ACC112 (cell line): ENCODE measurements at regions not wholly inside any gene's neighbourhood (a gene's known extent, or its start where the extent isn't known, plus 50 kb on each side); places are given as distances from the start of the nearest gene placed in this dataset.

Experiments
- H2AFZ ChIP-seq: fragments of 200-600 bp; sonication (generic); one replicate; pipeline ENCODE4 v1.6.0; 2017; ENCODE audit warnings: antibody characterized with exemption, low read length; ENCODE audit not compliant: unreplicated experiment
- H3K27ac ChIP-seq: fragments of 200-600 bp; sonication (generic); 2 replicates; pipeline ENCODE4 v1.5.1; 2014; ENCODE audit warnings: low read depth, mild to moderate bottlenecking, antibody characterized with exemption, low read length, moderate library complexity
- H3K27me3 ChIP-seq: fragments of 200-600 bp; sonication (generic); 2 replicates; pipeline ENCODE4 v1.6.1; 2014; ENCODE audit warnings: mild to moderate bottlenecking, antibody characterized with exemption, low read length, moderate library complexity, mixed read lengths; ENCODE audit not compliant: insufficient read depth
- H3K36me3 ChIP-seq: fragments of 200-600 bp; sonication (generic); 2 replicates; pipeline ENCODE4 v1.6.1; 2016; ENCODE audit warnings: mild to moderate bottlenecking, antibody characterized with exemption, low read length, moderate library complexity, mixed read lengths; ENCODE audit not compliant: insufficient read depth
- H3K4me1 ChIP-seq: fragments of 200-600 bp; sonication (generic); one replicate; pipeline ENCODE4 v1.6.1; 2016; ENCODE audit warnings: low read length, mixed read lengths; ENCODE audit not compliant: insufficient read depth, unreplicated experiment, control insufficient read depth
- H3K4me3 ChIP-seq: fragments of 200-600 bp; sonication (generic); 2 replicates; pipeline ENCODE4 v1.5.1; 2014; ENCODE audit warnings: mild to moderate bottlenecking, low read depth, low read length
- H3K79me2 ChIP-seq: fragments of 200-600 bp; sonication (generic); one replicate; pipeline ENCODE4 v1.6.0; 2016; ENCODE audit warnings: low read length; ENCODE audit not compliant: control insufficient read depth, unreplicated experiment, insufficient read depth

DNA sequence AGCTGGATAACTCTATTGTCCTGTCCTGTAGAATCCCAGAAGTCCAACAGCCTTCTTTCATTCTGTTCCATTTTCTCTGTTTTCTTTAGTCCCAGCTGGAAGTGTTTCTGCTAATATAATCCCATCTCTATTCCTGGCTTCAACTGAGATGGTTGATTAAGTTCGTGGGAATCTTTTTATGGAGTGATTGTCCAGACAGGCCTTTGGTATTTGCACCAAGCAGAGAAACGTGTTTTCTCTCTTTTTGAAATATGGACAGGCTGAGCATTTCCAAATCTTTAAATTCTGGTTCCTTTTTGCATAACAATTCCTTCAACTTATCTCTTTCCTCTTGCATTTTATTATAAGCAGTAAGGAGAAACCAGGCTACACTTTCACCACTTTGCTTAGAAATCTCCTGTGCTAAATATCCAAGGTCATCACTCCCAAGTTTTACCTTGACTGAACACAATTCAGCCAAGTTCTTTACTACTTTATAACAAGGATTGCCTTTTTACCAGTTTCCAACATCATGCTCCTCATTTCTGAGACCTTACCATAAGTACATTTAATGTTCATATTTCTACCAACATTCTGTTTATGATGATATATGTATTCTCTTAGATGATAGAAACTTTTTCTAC, 108.8 kb downstream of the ZFP36L2 start:
- H3K27ac ChIP-seq, result no peak overlapping the region
- no peaks in the 10 kb centered on the region for H3K27me3 ChIP-seq
- H3K36me3 ChIP-seq, result 0 out of 2 replicates have a peak, but pooled peaks cover 7% of the 10 kb centered on the region
- peaks cover 6% of the 10 kb centered on the region for H3K4me1 ChIP-seq
- no peak overlapping the region for H2AFZ ChIP-seq
- no peak overlapping the region for H3K4me3 ChIP-seq
- H3K79me2 ChIP-seq, result no peaks in the 10 kb centered on the region

DNA sequence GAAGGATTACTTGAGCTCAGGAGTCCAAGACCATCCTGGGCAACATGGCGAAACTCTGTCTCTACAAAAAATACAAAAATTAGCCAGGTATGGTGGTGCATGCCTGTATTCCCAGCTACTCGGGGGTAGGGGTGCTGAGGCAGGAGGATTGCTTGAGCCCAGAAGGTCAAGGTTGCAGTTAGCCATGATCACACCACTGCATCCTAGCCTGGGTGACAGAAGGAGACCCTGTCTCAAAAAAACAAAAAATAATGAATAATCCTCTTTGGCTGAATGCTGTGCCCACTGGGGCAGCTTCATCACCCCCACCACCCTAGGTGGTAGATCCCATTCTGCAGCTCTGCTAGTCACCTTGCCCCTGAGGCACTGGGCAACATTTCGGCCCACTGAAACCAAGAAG, 109.4 kb downstream of the ZFP36L2 start:
- H2AFZ ChIP-seq, result no peak overlapping the region

DNA sequence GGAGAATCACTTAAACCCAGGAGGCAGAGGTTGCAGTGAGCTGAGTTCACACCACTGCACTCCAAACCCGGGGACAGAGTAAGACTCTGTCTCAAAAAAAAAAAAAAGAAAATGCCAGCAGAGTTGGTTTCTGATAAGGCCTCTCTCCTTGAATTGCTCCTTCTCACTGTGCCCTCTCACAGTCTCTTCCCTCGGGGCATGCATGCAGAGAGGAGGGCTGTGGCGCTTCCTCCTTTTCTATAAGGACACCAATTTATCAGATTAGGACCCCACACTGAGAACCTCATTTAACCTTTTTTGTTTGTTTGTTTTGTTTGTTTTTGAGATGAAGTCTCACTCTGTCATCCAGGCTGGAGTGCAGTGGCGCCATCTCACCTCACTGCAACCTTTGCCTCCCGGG, 110.5 kb downstream of the ZFP36L2 start:
- H3K27me3 ChIP-seq, result no peaks in the 10 kb centered on the region
- H3K36me3 ChIP-seq, result 0 out of 2 replicates have a peak, but pooled peaks cover 7% of the 10 kb centered on the region
- H3K4me1 ChIP-seq, result peaks cover 6% of the 10 kb centered on the region
- H3K27ac ChIP-seq, result no peak overlapping the region
- no peaks in the 10 kb centered on the region for H3K79me2 ChIP-seq
- no peak overlapping the region for H3K4me3 ChIP-seq
- H2AFZ ChIP-seq, result no peak overlapping the region

More for the DNA sequence above, 109.4 kb downstream of the ZFP36L2 start:
- peaks cover 6% of the 10 kb centered on the region for H3K4me1 ChIP-seq
- 0 out of 2 replicates have a peak, but pooled peaks cover 7% of the 10 kb centered on the region for H3K36me3 ChIP-seq
- no peaks in the 10 kb centered on the region for H3K27me3 ChIP-seq
- H3K4me3 ChIP-seq, result no peak overlapping the region
- H3K27ac ChIP-seq, result no peak overlapping the region
- H3K79me2 ChIP-seq, result no peaks in the 10 kb centered on the region

DNA sequence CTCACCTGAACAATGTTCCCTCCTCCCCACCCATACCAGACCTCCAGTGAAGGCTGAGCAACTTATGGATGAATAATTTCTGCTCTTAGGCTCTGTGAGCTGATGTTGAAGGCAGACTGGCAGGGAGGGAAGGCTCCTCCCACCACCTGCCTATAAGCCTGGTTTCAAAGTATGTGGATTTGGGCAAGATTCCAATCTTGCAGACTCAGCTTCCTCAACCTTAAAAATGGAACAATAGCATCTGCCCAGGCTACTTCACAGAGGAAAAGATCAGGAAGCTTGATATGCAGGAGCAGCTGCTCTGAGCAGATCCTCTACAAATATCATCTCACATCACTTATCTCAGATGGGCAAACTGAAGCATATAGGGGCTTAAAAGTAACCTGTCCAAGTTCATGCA, 112.2 kb downstream of the ZFP36L2 start:
- Histone ChIP-seq H3K27ac (no peak overlapping the region), H3K4me1 (peaks cover 12% of the 10 kb centered on the region)

DNA sequence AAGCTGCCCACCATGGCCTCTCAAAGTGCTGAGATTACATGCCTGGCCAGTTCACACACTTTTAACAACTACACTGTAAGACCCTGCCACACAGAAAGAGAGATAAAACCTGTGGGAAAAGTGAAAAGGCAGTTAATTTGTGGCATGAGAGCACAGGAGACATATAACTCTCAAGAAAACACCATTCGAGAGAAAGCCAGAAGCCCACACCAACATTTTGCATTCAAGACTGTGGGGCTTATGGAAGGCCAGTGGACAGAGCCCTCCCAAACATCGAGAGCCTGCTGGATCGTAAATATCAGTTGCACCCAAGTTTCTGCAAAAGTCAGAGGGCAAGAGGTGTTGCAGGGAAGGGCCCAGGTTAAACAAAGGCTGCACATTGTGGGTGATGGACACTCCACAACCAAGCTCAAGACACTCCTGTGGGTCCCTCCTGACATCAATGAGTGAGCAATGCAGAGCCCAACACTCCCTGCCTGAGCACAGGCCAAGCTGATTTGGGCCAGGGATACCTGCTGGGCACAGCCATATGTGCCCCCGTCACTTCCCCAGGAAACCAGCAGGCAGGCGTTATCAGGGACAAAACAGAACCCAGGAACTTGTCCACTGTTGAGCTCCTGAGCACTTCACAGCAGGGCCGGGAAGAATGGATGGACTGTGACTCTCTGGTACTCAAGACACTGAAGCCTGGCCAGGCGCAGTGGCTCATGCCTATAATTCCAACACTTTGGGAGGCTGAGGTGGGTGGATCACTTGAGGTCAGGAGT, 114.4 kb downstream of the ZFP36L2 start:
- Histone ChIP-seq H3K4me1 (peaks cover 14% of the 10 kb centered on the region), H3K36me3 (no peaks in the 10 kb centered on the region), H3K27me3 (no peaks in the 10 kb centered on the region), H2AFZ (no peak overlapping the region), H3K4me3 (no peak overlapping the region), H3K27ac (no peak overlapping the region), H3K79me2 (no peaks in the 10 kb centered on the region)

More for the DNA sequence above, 112.2 kb downstream of the ZFP36L2 start:
- H3K27me3 ChIP-seq, result no peaks in the 10 kb centered on the region
- no peaks in the 10 kb centered on the region for H3K79me2 ChIP-seq
- no peak overlapping the region for H2AFZ ChIP-seq
- no peak overlapping the region for H3K4me3 ChIP-seq
- 0 out of 2 replicates have a peak, but pooled peaks cover 2% of the 10 kb centered on the region for H3K36me3 ChIP-seq

DNA sequence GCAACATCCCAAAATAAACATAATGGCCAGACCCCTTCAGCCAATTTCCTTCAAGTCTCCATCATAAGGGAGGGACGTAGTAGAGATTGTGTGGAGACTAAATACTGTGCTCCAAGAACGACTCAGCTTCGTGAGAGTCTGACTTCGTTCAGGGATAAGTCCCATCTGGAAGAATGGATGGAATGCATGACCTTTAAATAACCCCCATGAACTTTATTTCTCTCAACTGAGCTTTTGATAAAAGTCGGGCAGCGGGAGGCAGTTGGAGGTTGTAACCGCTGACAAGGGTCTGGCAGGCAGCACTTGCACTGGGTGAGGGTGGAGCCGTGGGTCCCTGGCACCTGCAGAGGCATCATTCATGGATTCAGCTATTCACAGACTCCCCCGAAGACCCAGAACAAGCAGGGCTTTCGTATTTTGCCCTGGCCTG, 115.9 kb downstream of the ZFP36L2 start:
- H3K4me3 ChIP-seq, result no peak overlapping the region
- peaks cover 19% of the 10 kb centered on the region for H3K4me1 ChIP-seq
- no peaks in the 10 kb centered on the region for H3K79me2 ChIP-seq
- H3K27ac ChIP-seq, result no peak overlapping the region
- no peak overlapping the region for H2AFZ ChIP-seq
- no peaks in the 10 kb centered on the region for H3K27me3 ChIP-seq
- no peaks in the 10 kb centered on the region for H3K36me3 ChIP-seq

DNA sequence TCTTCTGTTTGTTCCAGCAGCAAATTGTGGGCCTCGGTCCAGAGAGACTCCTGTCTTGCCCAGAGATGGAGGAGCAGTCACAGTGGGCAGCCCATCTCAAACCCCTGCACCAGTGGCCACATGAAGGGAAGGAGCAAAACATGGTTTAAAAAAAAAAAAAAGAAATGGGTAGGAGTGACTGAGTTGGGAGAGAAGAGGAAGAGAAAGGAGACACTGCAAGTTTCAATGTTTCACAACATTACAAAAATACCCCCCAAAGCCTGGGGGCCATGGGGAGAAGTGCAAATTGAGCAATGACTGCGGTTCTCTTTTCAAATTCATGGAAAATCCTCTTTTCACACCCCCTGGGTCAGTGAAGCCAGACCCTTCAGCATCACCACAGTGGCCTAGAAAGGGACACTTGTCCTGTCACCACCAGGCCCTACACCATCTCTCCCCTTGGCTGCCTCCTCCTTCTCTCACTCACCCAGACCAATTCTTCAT, 117.1 kb downstream of the ZFP36L2 start:
- Histone ChIP-seq H3K36me3 (no peaks in the 10 kb centered on the region), H3K79me2 (no peaks in the 10 kb centered on the region), H3K4me3 (no peak overlapping the region), H3K27ac (no peak overlapping the region), H3K4me1 (peaks cover 18% of the 10 kb centered on the region), H3K27me3 (no peaks in the 10 kb centered on the region), H2AFZ (no peak overlapping the region)

DNA sequence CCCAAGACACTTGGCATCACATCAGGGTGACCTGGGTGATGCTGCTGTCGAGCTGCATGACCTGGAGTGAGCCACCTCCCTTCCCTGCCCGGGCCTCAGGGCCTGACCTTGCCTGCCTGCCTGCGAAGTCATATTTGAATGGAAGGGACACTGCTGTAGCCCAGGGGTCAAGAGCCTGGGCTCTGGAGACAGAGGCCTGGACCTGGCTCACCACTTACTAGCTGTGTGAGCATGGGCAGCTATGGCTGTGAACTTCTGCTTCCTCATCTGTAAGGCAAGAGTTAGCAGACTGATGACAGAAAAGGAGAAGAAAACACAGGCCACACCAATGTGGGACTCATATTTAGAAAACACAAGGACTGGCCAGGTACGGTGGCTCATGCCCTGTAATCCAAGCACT, 118.7 kb downstream of the ZFP36L2 start:
- Histone ChIP-seq H3K27me3 (no peaks in the 10 kb centered on the region), H3K79me2 (no peaks in the 10 kb centered on the region), H3K36me3 (no peaks in the 10 kb centered on the region), H3K4me1 (peaks cover 13% of the 10 kb centered on the region), H3K4me3 (no peak overlapping the region), H2AFZ (no peak overlapping the region), H3K27ac (no peak overlapping the region)

DNA sequence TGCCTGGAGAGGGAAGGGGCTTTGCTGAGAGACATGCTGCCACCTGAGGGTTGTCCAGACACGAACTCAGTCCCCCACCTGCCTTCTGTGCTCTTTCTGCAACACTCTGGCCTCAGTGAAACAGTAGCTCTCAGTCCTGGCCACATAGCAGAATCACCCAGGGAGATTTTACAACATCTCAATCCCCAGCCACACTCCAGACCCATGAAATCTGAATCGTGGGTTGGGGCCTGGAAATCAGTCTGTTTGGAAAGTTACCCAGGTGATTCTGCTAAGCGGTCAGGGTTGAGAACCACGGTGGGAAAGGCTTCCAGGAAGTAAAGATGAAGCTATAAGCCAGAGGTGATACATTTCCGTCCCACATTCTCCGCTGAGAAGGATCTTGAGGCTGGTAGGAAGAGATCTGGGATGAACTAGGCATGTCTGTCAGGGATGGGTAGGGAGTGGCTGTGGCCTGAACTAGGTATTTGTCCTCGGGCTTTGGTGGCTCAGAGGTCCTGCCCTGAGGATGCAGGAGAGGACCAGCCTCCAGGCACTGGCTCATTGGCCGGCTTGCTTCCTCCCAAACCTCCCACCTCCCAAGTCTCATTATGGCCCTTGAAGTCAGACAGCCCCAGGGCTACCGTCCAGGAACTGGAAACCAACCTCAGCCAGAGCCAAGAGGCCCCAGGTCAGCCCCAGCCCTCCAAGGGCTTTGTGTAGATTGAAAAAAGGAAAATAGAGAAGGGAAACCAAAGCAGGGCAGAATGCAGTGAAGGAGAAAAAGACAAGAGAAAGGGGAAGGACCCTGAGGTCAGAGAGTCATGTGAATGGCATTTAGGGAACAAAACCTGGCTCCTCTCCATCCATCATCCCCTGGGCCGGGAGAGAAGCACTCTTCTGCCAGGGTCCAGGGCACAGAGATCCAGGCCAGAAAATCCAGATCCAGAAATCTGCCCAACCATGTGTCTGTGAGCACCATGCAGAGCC, 119.6 kb downstream of the ZFP36L2 start:
- Histone ChIP-seq H3K27ac (no peak overlapping the region), H2AFZ (no peak overlapping the region), H3K36me3 (no peaks in the 10 kb centered on the region), H3K4me3 (no peak overlapping the region), H3K4me1 (peaks cover 13% of the 10 kb centered on the region), H3K79me2 (no peaks in the 10 kb centered on the region), H3K27me3 (no peaks in the 10 kb centered on the region)
